HFFc6 (cell line): ENCODE measurements at regions not wholly inside any gene's neighbourhood (a gene's known extent, or its start where the extent isn't known, plus 50 kb on each side); places are given as distances from the start of the nearest gene placed in this dataset.

Experiments used
- DNase-seq: peaks from one replicate; pipeline ENCODE4 v3.0.0-alpha.2; 2018
- H3K27ac Mint-ChIP-seq: 2 replicates; pipeline ENCODE4 v1.8.0; 2020; ENCODE audit warnings: mild to moderate bottlenecking, mixed read lengths
- H3K27me3 Mint-ChIP-seq: 2 replicates; pipeline ENCODE4 v1.8.0; 2021; ENCODE audit warnings: mild to moderate bottlenecking, moderate library complexity, mixed read lengths; ENCODE audit not compliant: insufficient read depth
- H3K36me3 Mint-ChIP-seq: 2 replicates; pipeline ENCODE4 v1.8.0; 2021; ENCODE audit warnings: low read depth, mixed read lengths
- H3K4me1 Mint-ChIP-seq: 2 replicates; pipeline ENCODE4 v1.8.0; 2020; ENCODE audit warnings: low read depth, mixed read lengths
- H3K4me3 Mint-ChIP-seq: 2 replicates; pipeline ENCODE4 v1.8.0; 2020; ENCODE audit warnings: mild to moderate bottlenecking, moderate library complexity, mixed read lengths
- H3K9me3 Mint-ChIP-seq: 2 replicates; pipeline ENCODE4 v1.8.0; 2020; ENCODE audit warnings: mild to moderate bottlenecking, mixed read lengths
- TF ChIP-seq, protein P1 (sequence below): fragments of 200-600 bp; sonication (generic); IDR thresholded peaks from 2 replicates; pipeline ENCODE4 v1.5.0; 2021; ENCODE audit warnings: antibody characterized with exemption, mild to moderate bottlenecking

DNA sequence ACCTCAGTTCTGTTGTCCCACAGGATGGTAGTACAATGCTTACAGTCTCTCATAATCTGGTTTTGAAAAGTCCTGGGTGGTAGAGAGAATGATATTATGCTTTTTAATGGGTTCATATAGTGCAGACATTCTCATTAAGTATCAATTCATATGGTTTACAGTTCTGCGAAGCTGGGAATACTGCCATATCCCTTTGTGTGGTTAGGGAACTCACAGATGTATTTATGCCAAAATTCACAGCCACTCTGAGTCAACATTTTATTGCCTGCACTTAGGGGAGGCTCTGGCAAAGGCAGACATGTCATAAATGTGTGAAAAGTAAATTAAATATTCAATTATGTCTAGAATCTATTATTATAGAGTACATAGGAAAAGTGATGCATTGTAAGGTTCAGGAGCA lies 808.2 kb downstream of the SUCLG1 start:
- Mint-ChIP-seq H3K27me3 (no peaks in the 10 kb centered on the region), H3K4me3 (no peak overlapping the region), H3K27ac (no peak overlapping the region), H3K9me3 (peaks cover 19% of the 10 kb centered on the region), H3K4me1 (no peaks in the 10 kb centered on the region), H3K36me3 (no peaks in the 10 kb centered on the region)
- TF ChIP-seq, protein P1, sequence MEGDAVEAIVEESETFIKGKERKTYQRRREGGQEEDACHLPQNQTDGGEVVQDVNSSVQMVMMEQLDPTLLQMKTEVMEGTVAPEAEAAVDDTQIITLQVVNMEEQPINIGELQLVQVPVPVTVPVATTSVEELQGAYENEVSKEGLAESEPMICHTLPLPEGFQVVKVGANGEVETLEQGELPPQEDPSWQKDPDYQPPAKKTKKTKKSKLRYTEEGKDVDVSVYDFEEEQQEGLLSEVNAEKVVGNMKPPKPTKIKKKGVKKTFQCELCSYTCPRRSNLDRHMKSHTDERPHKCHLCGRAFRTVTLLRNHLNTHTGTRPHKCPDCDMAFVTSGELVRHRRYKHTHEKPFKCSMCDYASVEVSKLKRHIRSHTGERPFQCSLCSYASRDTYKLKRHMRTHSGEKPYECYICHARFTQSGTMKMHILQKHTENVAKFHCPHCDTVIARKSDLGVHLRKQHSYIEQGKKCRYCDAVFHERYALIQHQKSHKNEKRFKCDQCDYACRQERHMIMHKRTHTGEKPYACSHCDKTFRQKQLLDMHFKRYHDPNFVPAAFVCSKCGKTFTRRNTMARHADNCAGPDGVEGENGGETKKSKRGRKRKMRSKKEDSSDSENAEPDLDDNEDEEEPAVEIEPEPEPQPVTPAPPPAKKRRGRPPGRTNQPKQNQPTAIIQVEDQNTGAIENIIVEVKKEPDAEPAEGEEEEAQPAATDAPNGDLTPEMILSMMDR = no peak
- no peak for DNase-seq

DNA sequence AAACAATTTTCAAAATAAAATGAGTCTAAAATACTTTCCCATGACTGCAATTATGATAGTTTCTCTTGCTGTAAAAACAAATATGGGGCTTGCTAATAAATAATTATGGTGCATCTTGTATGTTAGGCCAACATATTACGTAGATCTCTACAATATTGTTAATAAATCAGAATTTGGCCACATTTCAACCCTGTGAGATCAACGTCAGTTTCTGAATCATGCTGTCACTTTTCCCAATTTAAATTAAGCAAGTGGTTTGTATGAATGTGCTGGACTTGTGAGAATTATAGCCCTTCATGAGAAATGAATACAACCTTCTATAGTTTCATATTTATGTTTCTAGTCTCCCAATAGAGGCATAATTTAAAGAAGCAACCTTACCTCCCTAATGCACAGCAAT lies 808.9 kb downstream of the SUCLG1 start:
- H3K27me3 Mint-ChIP-seq = no peaks in the 10 kb centered on the region
- no peak overlapping the region for H3K4me3 Mint-ChIP-seq
- no peaks in the 10 kb centered on the region for H3K4me1 Mint-ChIP-seq
- DNase-seq = no peak
- TF ChIP-seq, protein P1 = no peak
- H3K9me3 Mint-ChIP-seq = peaks cover 19% of the 10 kb centered on the region
- H3K27ac Mint-ChIP-seq = no peak overlapping the region
- no peaks in the 10 kb centered on the region for H3K36me3 Mint-ChIP-seq

DNA sequence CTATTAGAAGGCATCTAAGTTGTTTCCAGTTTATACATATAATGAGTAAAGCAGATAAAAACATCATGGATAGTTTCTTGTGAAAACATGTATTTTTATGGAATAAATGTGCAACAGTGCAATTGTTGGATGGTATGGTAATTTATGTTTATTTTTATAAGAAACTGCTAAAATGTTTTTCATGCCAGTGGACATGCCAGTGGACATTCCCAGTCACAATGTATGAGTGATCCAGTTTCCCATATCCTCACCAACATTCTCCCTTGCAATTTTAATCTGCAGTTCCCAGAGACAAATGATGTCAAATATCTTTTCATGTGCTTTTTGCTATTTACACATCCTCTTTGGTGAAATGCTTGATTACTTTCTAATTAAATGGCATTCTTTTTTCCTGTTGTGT lies 818.6 kb downstream of the SUCLG1 start:
- TF ChIP-seq, protein P1 = no peak
- Mint-ChIP-seq H3K36me3 (no peaks in the 10 kb centered on the region), H3K4me1 (no peaks in the 10 kb centered on the region), H3K9me3 (peaks cover 19% of the 10 kb centered on the region), H3K27ac (no peak overlapping the region), H3K27me3 (no peaks in the 10 kb centered on the region; the same call in 1 of the 2 replicates), H3K4me3 (no peak overlapping the region)
- DNase-seq = no peak

DNA sequence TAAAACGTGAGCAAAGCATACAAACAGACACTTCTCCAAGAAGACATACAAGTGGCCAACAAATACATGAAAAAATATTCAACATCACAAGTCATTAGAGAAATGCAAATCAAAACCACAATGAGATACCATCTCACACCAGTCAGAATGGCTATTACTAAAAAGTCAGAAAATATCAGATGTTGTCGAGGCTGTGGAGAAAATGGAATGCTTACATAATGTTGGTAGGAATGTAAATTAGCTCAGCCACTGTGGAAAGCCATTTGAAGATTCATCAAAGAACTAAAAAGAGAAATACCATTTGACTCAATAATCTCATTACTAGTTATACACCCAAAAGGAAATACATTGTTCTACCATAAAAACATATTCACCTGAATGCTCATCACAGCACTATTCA lies 825.7 kb downstream of the SUCLG1 start:
- no peak overlapping the region for H3K27ac Mint-ChIP-seq
- no peaks in the 10 kb centered on the region; the same call in 1 of the 2 replicates for H3K27me3 Mint-ChIP-seq
- DNase-seq = no peak
- TF ChIP-seq, protein P1 = no peak
- H3K4me1 Mint-ChIP-seq = no peaks in the 10 kb centered on the region
- H3K36me3 Mint-ChIP-seq = no peaks in the 10 kb centered on the region
- H3K4me3 Mint-ChIP-seq = no peak overlapping the region
- peaks cover 29% of the 10 kb centered on the region for H3K9me3 Mint-ChIP-seq

DNA sequence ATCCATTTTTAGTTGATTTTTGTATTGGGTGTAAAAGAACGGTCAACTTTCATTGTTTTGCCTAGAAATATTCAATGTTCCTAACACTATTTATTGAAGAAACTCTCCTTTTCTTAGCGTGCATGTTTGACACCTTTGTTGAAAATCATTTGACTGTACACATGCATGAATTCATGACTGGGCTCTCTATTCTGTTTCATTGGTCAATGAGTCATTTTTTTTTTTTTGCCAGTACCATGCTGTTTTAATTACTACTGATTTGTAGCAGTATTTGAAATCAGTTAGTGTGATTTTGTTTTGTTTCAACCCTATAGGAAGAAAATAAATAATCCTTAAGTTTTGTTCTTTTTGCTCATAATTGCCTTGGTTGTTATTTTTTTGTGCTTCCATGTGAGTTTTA lies 828.7 kb downstream of the SUCLG1 start:
- Mint-ChIP-seq H3K36me3 (no peaks in the 10 kb centered on the region), H3K9me3 (peaks cover 30% of the 10 kb centered on the region), H3K4me3 (no peak overlapping the region), H3K27me3 (no peaks in the 10 kb centered on the region; the same call in 1 of the 2 replicates), H3K4me1 (no peaks in the 10 kb centered on the region), H3K27ac (no peak overlapping the region)
- TF ChIP-seq, protein P1 = no peak
- no peak for DNase-seq

DNA sequence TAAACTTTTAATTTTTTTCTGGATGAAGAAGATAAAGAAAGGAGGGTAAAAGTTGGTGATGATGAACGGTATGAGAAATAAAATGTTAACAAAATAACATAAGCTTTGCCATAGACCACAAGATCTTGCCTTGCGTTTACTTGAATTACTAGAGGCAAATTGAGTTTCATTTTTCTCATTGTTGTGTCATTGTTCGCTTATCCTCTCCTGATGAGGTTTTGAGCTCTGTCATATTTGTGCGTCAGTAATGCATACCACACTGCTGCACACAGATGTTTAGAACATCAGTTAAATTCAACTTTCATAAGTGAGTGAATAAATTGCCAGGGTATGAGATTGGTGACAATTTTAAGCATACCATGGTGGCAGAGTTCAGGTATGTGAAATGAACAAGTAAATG lies 843.6 kb downstream of the SUCLG1 start:
- TF ChIP-seq, protein P1 = no peak
- no peak overlapping the region for H3K4me3 Mint-ChIP-seq
- DNase-seq = no peak
- H3K4me1 Mint-ChIP-seq = no peaks in the 10 kb centered on the region
- H3K9me3 Mint-ChIP-seq = peaks cover 56% of the 10 kb centered on the region
- H3K27me3 Mint-ChIP-seq = no peaks in the 10 kb centered on the region
- no peaks in the 10 kb centered on the region for H3K36me3 Mint-ChIP-seq
- no peak overlapping the region for H3K27ac Mint-ChIP-seq
